DOHH2 (cell line): ENCODE measurements at regions not wholly inside any gene's neighbourhood (a gene's known extent, or its start where the extent isn't known, plus 50 kb on each side); places are given as distances from the start of the nearest gene placed in this dataset.
"Not testable (repeated sequence)": the region's sequence is repeated elsewhere in the genome, so short reads cannot be mapped to it uniquely, and the experiment has no call there.

Experiments used
- H3F3A ChIP-seq: fragments of 200-600 bp; sonication (generic), shearing (Covaris generic); 2 replicates; pipeline ENCODE4 v1.6.0; 2016; ENCODE audit warnings: antibody characterized with exemption, mild to moderate bottlenecking; ENCODE audit not compliant: control insufficient read depth, insufficient read depth
- H3K27ac ChIP-seq: fragments of 200-600 bp; sonication (generic); 2 replicates; pipeline ENCODE4 v1.5.1; 2014; ENCODE audit warnings: low read depth, mild to moderate bottlenecking, low read length, moderate library complexity
- H3K27me3 ChIP-seq: fragments of 200-600 bp; sonication (generic); 2 replicates; pipeline ENCODE4 v1.6.1; 2014; ENCODE audit warnings: mild to moderate bottlenecking, low read length, mixed read lengths; ENCODE audit not compliant: control insufficient read depth
- H3K36me3 ChIP-seq: fragments of 200-600 bp; sonication (generic); 2 replicates; pipeline ENCODE4 v1.6.1; 2014; ENCODE audit warnings: mild to moderate bottlenecking, low read length, moderate library complexity, mixed read lengths; ENCODE audit not compliant: control insufficient read depth
- H3K4me1 ChIP-seq: fragments of 200-600 bp; sonication (generic); 2 replicates; pipeline ENCODE4 v1.6.1; 2014; ENCODE audit warnings: mild to moderate bottlenecking, low read length, mixed read lengths; ENCODE audit not compliant: control insufficient read depth
- H3K4me2 ChIP-seq: fragments of 200-600 bp; sonication (generic); 2 replicates; pipeline ENCODE4 v1.6.0; 2014; ENCODE audit warnings: mild to moderate bottlenecking, low read length, moderate library complexity
- H3K4me3 ChIP-seq: fragments of 200-600 bp; sonication (generic); 2 replicates; pipeline ENCODE4 v1.5.1; 2014; ENCODE audit warnings: mild to moderate bottlenecking, low read length, mixed read lengths
- H3K79me2 ChIP-seq: fragments of 200-600 bp; sonication (generic); 2 replicates; pipeline ENCODE4 v1.6.1; 2014; ENCODE audit warnings: mild to moderate bottlenecking, low read length, mixed read lengths; ENCODE audit not compliant: control insufficient read depth
- H3K9me2 ChIP-seq: fragments of 200-600 bp; sonication (generic); replicated peaks from 2 replicates; pipeline ENCODE4 v1.6.1; 2014; ENCODE audit warnings: mild to moderate bottlenecking, low read length, mixed read lengths; ENCODE audit not compliant: control insufficient read depth
- H3K9me3 ChIP-seq: fragments of 200-600 bp; sonication (generic); 2 replicates; pipeline ENCODE4 v1.6.1; 2014; ENCODE audit warnings: antibody characterized with exemption, low read length, mixed read lengths; ENCODE audit not compliant: control insufficient read depth, insufficient read depth
- H4K20me1 ChIP-seq: fragments of 200-600 bp; sonication (generic); 2 replicates; pipeline ENCODE4 v1.6.0; 2014; ENCODE audit warnings: low read depth, mild to moderate bottlenecking, antibody characterized with exemption, low read length, moderate library complexity; ENCODE audit not compliant: control insufficient read depth, insufficient read depth
- EZH2phosphoT487 ChIP-seq: fragments of 200-600 bp; sonication (generic); IDR thresholded peaks from 2 replicates; pipeline ENCODE4 v1.6.1; 2017; ENCODE audit warnings: borderline replicate concordance, mild to moderate bottlenecking, antibody characterized with exemption, low read length, moderate library complexity, mixed read lengths
- TF ChIP-seq, protein P1 (sequence below): fragments of 200-600 bp; sonication (generic); IDR thresholded peaks from one replicate; pipeline ENCODE4 v1.5.1; 2014; ENCODE audit warnings: antibody characterized with exemption, mild to moderate bottlenecking, low read depth, low read length; ENCODE audit not compliant: poor library complexity, severe bottlenecking

DNA sequence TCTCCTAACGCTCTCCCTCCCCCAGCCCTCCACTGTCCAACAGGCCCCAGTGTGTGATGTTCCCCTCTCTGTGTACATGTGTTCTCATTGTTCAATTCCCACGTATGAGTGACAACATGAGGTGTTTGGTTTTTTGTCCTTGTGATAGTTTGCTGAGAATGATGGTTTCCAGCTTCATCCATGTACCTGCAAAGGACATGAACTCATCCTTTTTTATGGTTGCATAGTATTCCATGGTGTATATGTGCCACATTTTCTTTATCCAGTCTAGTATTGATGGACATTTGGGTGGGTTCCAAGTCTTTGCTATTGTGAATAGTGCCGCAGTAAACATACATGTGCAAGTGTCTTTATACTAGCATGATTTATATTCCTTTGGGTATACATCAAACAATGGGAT is 347.4 kb downstream of the MAGEE1 start:
- not testable (repeated sequence) for H3K4me2 ChIP-seq, H3F3A ChIP-seq, H3K27ac ChIP-seq, H3K27me3 ChIP-seq, H3K4me1 ChIP-seq, H3K36me3 ChIP-seq, H3K9me3 ChIP-seq, H4K20me1 ChIP-seq, H3K79me2 ChIP-seq, H3K4me3 ChIP-seq, H3K9me2 ChIP-seq

DNA sequence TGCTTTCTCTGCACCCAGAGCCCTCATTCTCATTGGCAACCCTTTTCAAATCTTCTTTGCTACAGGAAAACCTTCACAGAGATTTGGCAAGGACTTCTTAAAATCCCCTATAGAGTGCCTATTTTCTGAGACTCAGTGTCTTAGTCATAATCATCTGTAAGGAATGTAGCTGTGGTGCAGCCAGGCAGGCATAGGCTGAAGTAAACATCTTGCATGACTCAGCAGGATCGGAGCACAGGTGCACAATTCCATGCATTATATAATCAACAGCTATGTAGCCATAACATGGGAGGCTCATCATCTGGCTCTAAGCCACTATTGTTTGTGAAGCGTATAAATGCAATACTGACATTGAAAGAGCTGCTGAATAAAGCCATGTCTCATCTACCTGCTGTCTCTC is 368.8 kb downstream of the MAGEE1 start:
- Histone ChIP-seq H4K20me1 (no peaks in the 10 kb centered on the region), H3K79me2 (no peaks in the 10 kb centered on the region), H3K4me2 (no peak overlapping the region), H3K27ac (no peak overlapping the region), H3K9me2 (no peaks in the 10 kb centered on the region), H3K36me3 (no peaks in the 10 kb centered on the region), H3K9me3 (no peaks in the 10 kb centered on the region), H3K4me3 (no peak overlapping the region), H3K4me1 (no peaks in the 10 kb centered on the region), H3K27me3 (no peaks in the 10 kb centered on the region), H3F3A (no peaks in the 10 kb centered on the region)
- TF ChIP-seq EZH2phosphoT487, result no peak
- TF ChIP-seq, protein P1, sequence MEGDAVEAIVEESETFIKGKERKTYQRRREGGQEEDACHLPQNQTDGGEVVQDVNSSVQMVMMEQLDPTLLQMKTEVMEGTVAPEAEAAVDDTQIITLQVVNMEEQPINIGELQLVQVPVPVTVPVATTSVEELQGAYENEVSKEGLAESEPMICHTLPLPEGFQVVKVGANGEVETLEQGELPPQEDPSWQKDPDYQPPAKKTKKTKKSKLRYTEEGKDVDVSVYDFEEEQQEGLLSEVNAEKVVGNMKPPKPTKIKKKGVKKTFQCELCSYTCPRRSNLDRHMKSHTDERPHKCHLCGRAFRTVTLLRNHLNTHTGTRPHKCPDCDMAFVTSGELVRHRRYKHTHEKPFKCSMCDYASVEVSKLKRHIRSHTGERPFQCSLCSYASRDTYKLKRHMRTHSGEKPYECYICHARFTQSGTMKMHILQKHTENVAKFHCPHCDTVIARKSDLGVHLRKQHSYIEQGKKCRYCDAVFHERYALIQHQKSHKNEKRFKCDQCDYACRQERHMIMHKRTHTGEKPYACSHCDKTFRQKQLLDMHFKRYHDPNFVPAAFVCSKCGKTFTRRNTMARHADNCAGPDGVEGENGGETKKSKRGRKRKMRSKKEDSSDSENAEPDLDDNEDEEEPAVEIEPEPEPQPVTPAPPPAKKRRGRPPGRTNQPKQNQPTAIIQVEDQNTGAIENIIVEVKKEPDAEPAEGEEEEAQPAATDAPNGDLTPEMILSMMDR, result no peak

DNA sequence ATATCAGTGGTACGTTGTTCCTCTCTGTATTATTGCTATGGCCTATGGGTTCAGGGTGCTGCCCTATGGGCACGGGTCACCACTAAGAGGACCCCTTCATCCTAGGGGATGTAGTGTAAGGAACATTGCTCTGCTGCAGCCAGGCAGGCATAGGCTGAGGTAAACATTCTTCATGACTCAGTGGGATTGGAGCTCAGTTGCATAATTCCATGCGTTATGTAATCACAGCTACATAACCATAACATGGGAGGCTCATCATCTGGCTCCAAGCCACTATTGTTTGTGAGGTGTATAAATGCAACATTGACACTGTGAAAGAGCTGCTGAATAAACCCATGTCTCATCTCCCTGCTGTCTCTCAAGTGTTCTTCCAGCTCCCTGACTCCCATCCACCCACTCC is 375.2 kb downstream of the MAGEE1 start:
- Histone ChIP-seq H3K79me2 (no peaks in the 10 kb centered on the region), H3K36me3 (no peaks in the 10 kb centered on the region), H3K27me3 (no peaks in the 10 kb centered on the region), H4K20me1 (no peaks in the 10 kb centered on the region), H3K9me3 (no peaks in the 10 kb centered on the region), H3K27ac (no peak overlapping the region), H3K4me1 (no peaks in the 10 kb centered on the region), H3F3A (no peaks in the 10 kb centered on the region), H3K4me2 (no peak overlapping the region), H3K9me2 (no peaks in the 10 kb centered on the region), H3K4me3 (no peak overlapping the region)
- TF ChIP-seq, protein P1, result no peak
- TF ChIP-seq EZH2phosphoT487, result no peak

DNA sequence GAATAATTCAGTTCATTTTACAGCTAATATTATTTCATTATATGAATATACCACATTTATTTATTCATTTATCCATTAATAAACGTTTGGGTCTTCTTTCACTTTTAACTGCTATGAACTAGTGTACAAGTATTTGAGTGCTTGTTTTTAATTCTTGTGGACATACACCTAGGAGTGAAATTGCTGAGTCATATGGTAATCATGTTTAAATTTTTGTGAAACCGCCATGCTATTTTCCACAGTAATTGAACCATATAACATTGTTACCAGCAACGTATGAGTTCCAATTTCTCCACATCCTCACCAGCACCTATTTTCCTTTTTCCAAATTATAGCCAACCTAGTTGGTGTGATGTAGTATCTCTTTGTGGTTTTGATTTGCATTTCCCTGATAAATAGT is 388.2 kb downstream of the MAGEE1 start:
- TF ChIP-seq, protein P1, result no peak
- TF ChIP-seq EZH2phosphoT487, result no peak
- H3K36me3 ChIP-seq, result no peaks in the 10 kb centered on the region
- H3K4me3 ChIP-seq, result no peak overlapping the region
- H3K9me3 ChIP-seq, result no peaks in the 10 kb centered on the region
- H3K4me2 ChIP-seq, result no peak overlapping the region
- no peak overlapping the region for H3K27ac ChIP-seq
- H3F3A ChIP-seq, result no peaks in the 10 kb centered on the region
- H3K79me2 ChIP-seq, result no peaks in the 10 kb centered on the region
- no peaks in the 10 kb centered on the region for H4K20me1 ChIP-seq
- H3K9me2 ChIP-seq, result no peaks in the 10 kb centered on the region
- no peaks in the 10 kb centered on the region for H3K27me3 ChIP-seq
- H3K4me1 ChIP-seq, result no peaks in the 10 kb centered on the region

DNA sequence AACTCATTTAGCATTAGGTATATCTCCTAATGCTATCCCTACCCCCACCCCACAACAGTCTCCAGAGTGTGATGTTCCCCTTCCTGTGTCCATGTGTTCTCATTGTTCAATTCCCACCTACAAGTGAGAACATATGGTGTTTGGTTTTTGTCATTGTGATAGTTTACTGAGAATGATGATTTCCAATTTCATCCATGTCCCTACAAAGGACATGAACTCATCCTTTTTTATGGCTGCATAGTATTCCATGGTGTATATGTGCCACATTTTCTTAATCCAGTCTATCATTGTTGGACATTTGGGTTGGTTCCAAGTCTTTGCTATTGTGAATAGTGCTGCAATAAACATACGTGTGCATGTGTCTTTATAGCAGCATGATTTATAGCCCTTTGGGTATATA is 389.8 kb downstream of the MAGEE1 start:
- H3K9me3 ChIP-seq, H3K27ac ChIP-seq, H3F3A ChIP-seq, H3K4me3 ChIP-seq, H3K4me2 ChIP-seq, H3K4me1 ChIP-seq, H4K20me1 ChIP-seq, H3K79me2 ChIP-seq, H3K36me3 ChIP-seq, H3K9me2 ChIP-seq, H3K27me3 ChIP-seq: not testable (repeated sequence)
